Keratinocyte (primary cell): ENCODE measurements at regions not wholly inside any gene's neighbourhood (a gene's known extent, or its start where the extent isn't known, plus 50 kb on each side); places are given as distances from the start of the nearest gene placed in this dataset.
"Not testable (repeated sequence)": the region's sequence is repeated elsewhere in the genome, so short reads cannot be mapped to it uniquely, and the experiment has no call there.

Source experiments
- DNase-seq: peaks from one replicate; pipeline ENCODE4 v3.0.0-alpha.2; 2011; ENCODE audit warnings: low read depth, missing footprints, low spot score
- FAIRE-seq: peaks from 2 replicates; lab custom pipeline; 2011; peaks lifted over from hg19 to GRCh38; lab: Jason Lieb, UNC
- H2AFZ ChIP-seq: 2 replicates; pipeline ENCODE4 v1.6.0; 2012; ENCODE audit warnings: low read length, control low read depth, inconsistent platforms; ENCODE audit not compliant: control insufficient read depth
- H3K27ac ChIP-seq: 2 replicates; pipeline ENCODE4 v1.5.1; 2011; ENCODE audit warnings: low read length; ENCODE audit not compliant: control insufficient read depth, insufficient read depth
- H3K27me3 ChIP-seq: 3 replicates; pipeline ENCODE4 v1.6.0; 2011; ENCODE audit warnings: low read length; ENCODE audit not compliant: control insufficient read depth, insufficient read depth; ENCODE audit errors: extremely low read depth
- H3K36me3 ChIP-seq, 2 experiments: 2 replicates in 1 of 2; 3 replicates in 1 of 2; pipeline ENCODE4 v1.5.1; 2011; ENCODE audit warnings: low read length in 2 of 2, mild to moderate bottlenecking in 1 of 2; ENCODE audit not compliant: control insufficient read depth in 2 of 2, insufficient read depth in 2 of 2; ENCODE audit errors: extremely low read depth in 1 of 2
- H3K4me1 ChIP-seq: 3 replicates; pipeline ENCODE4 v1.5.1; 2011; ENCODE audit warnings: low read length; ENCODE audit not compliant: control insufficient read depth, insufficient read depth; ENCODE audit errors: extremely low read depth
- H3K4me2 ChIP-seq: 3 replicates; pipeline ENCODE4 v1.6.0; 2011; ENCODE audit warnings: low read depth, low read length; ENCODE audit not compliant: control insufficient read depth, insufficient read depth; ENCODE audit errors: extremely low read depth
- H3K4me3 ChIP-seq, 3 experiments: fragments of 200-600 bp in 1 of 3; sonication (generic) in 1 of 3; 2 replicates in 2 of 3; 3 replicates in 1 of 3; pipeline ENCODE4 v1.5.1; 2011 to 2016; ENCODE audit warnings: low read length in 3 of 3, mild to moderate bottlenecking in 3 of 3, control low read depth in 2 of 3, inconsistent platforms in 1 of 3, low read depth in 1 of 3, mixed read lengths in 1 of 3, mixed run types in 1 of 3, moderate library complexity in 1 of 3; ENCODE audit not compliant: control insufficient read depth in 2 of 3, insufficient read depth in 2 of 3; ENCODE audit errors: extremely low read depth in 1 of 3
- H3K79me2 ChIP-seq: 2 replicates; pipeline ENCODE4 v1.6.0; 2012; ENCODE audit warnings: low read length; ENCODE audit not compliant: control insufficient read depth, insufficient read depth
- H3K9ac ChIP-seq: 3 replicates; pipeline ENCODE4 v1.6.0; 2011; ENCODE audit warnings: low read length; ENCODE audit not compliant: control insufficient read depth, insufficient read depth; ENCODE audit errors: extremely low read depth
- H3K9me1 ChIP-seq: 3 replicates; pipeline ENCODE4 v1.6.0; 2011; ENCODE audit warnings: low read length; ENCODE audit not compliant: control insufficient read depth, insufficient read depth; ENCODE audit errors: extremely low read depth
- H3K9me3 ChIP-seq: 2 replicates; pipeline ENCODE4 v1.5.1; 2012; ENCODE audit warnings: low read depth, low read length; ENCODE audit not compliant: control insufficient read depth
- H4K20me1 ChIP-seq: 3 replicates; pipeline ENCODE4 v1.6.0; 2011; ENCODE audit warnings: low read length; ENCODE audit not compliant: control insufficient read depth, insufficient read depth; ENCODE audit errors: extremely low read depth
- CTCF ChIP-seq, 3 experiments: IDR thresholded peaks in 1 of 3; conservative IDR thresholded peaks in 1 of 3; optimal IDR thresholded peaks in 1 of 3; 2 replicates in 2 of 3; 3 replicates in 1 of 3; pipeline versions ENCODE3 to v1.5.1; 2011; ENCODE audit warnings: low read length in 3 of 3, mild to moderate bottlenecking in 3 of 3, moderate library complexity in 2 of 3, control low read depth in 1 of 3, inconsistent platforms in 1 of 3; ENCODE audit not compliant: insufficient read depth in 2 of 3; ENCODE audit errors: extremely low read depth in 1 of 3
- EZH2 ChIP-seq: IDR thresholded peaks from one replicate; pipeline ENCODE4 v1.6.1; 2012; ENCODE audit warnings: inconsistent platforms, mild to moderate bottlenecking, low read length, moderate library complexity
- dilution Hi-C: fragments of 300-500 bp; cut with MboI; formaldehyde crosslinking; loops from one replicate; pipeline ENCODE4 v1.7.0; 2020; ENCODE audit warnings: low sequenced_read_pairs; ENCODE audit not compliant: extremely low pct_ligation_motif_present

GRCh38 chr18:39571511-39571910 is 2005.9 kb upstream of the CELF4 start:
- Histone ChIP-seq H3K27ac (no peak overlapping the region), H3K27me3 (no peaks in the 10 kb centered on the region), H3K4me2 (no peak overlapping the region), H3K4me3 (no peak overlapping the region), H3K9ac (no peak overlapping the region), H2AFZ (no peak overlapping the region), H3K9me3 (no peaks in the 10 kb centered on the region), H3K36me3 (no peaks in the 10 kb centered on the region), H3K4me1 (no peaks in the 10 kb centered on the region), H3K79me2 (no peaks in the 10 kb centered on the region), H3K9me1 (no peaks in the 10 kb centered on the region), H4K20me1 (no peaks in the 10 kb centered on the region)
- no peak for TF ChIP-seq EZH2
- TF ChIP-seq CTCF (optimal IDR thresholded peaks at IDR 0.05 in 1 of 3, IDR thresholded peaks at IDR 0.05 in 1 of 3, conservative IDR thresholded peaks at IDR 0.05 in 1 of 3; ENCODE audit: extremely low read depth in 1 of 3, insufficient read depth in 2 of 3, low read length in 3 of 3) = peak in 2 of 3 experiments; percentile 15 to 24
- FAIRE-seq (no peak), DNase-seq (no peak)
- dilution Hi-C loops = no loop called here

- FAIRE-seq, dilution Hi-C loops, H3K4me3 ChIP-seq, H3K9ac ChIP-seq, DNase-seq, H3K79me2 ChIP-seq, H4K20me1 ChIP-seq, H3K36me3 ChIP-seq, H3K27me3 ChIP-seq, H3K27ac ChIP-seq, H3K9me3 ChIP-seq, H3K4me1 ChIP-seq, H2AFZ ChIP-seq, H3K9me1 ChIP-seq, H3K4me2 ChIP-seq: not testable (repeated sequence)
Measured at GRCh38 chr18:39565551-39566230, 2000.1 kb upstream of the CELF4 start.

DNA sequence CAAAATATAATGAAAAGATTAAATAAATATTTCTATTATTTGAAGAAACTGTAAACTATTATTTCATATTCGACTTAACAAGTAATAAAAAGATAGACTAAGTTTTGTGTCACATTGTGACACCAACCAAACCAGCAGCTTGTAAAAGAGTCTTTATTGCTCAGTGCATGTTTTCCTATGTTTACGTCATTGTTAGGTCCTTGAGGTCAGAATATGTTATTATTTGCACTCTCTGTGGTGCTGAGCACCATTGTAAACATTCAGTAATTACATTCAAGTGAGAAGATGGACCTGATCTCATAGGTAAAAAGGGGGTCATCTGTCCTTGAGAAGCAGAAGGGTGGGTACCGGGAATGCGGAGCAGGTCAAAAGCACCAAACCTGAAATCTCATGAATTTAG is 1999.1 kb upstream of the CELF4 start:
- no peaks in the 10 kb centered on the region for H3K4me1 ChIP-seq
- no peak overlapping the region for H3K9ac ChIP-seq
- DNase-seq (no peak), FAIRE-seq (no peak)
- H3K27ac ChIP-seq = no peak overlapping the region
- no peaks in the 10 kb centered on the region for H3K79me2 ChIP-seq
- no peaks in the 10 kb centered on the region for H3K9me1 ChIP-seq
- H3K4me3 ChIP-seq = no peak overlapping the region
- dilution Hi-C loops = no loop called here
- H3K4me2 ChIP-seq = no peak overlapping the region
- H3K9me3 ChIP-seq = no peaks in the 10 kb centered on the region
- no peaks in the 10 kb centered on the region for H3K27me3 ChIP-seq
- TF ChIP-seq CTCF (optimal IDR thresholded peaks at IDR 0.05 in 1 of 3, IDR thresholded peaks at IDR 0.05 in 1 of 3, conservative IDR thresholded peaks at IDR 0.05 in 1 of 3; ENCODE audit: extremely low read depth in 1 of 3, insufficient read depth in 2 of 3, low read length in 3 of 3) (no peak), EZH2 (no peak)
- H4K20me1 ChIP-seq = no peaks in the 10 kb centered on the region
- no peak overlapping the region for H2AFZ ChIP-seq
- no peaks in the 10 kb centered on the region for H3K36me3 ChIP-seq
